SK-N-SH treated with all-trans-retinoic acid at 6 μM for 48 hours (cell line): ENCODE measurements at regions not wholly inside any gene's neighbourhood (a gene's known extent, or its start where the extent isn't known, plus 50 kb on each side); places are given as distances from the start of the nearest gene placed in this dataset.

Experiments
- ATAC-seq: fragments of 200-7000 bp; cut with Tn5 transposase; 3 replicates; pipeline ENCODE4 v1.9.1; 2020; ENCODE audit warnings: mild to moderate bottlenecking, moderate library complexity
- ARNTL ChIP-seq: fragments of 450-650 bp; formaldehyde crosslinking; IDR thresholded peaks from 2 replicates; pipeline ENCODE4 v1.5.0; 2020; ENCODE audit warnings: low read depth, mild to moderate bottlenecking, moderate library complexity, borderline replicate concordance
- BACH2 ChIP-seq: fragments of 250-450 bp; sonication (Bioruptor Pico); IDR thresholded peaks from 2 replicates; pipeline ENCODE4 v1.9.0; 2021; ENCODE audit warnings: mild to moderate bottlenecking, borderline replicate concordance
- CREB5 ChIP-seq: fragments of 250-450 bp; sonication (Bioruptor Pico); IDR thresholded peaks from 2 replicates; pipeline ENCODE4 v1.5.1; 2020; ENCODE audit warnings: low read depth, mild to moderate bottlenecking, moderate library complexity
- CSDC2 ChIP-seq: fragments of 250-450 bp; sonication (Bioruptor Pico); IDR thresholded peaks from 2 replicates; pipeline ENCODE4 v1.5.0; 2020; ENCODE audit warnings: mild to moderate bottlenecking, moderate library complexity
- CSRNP3 ChIP-seq: fragments of 250-450 bp; sonication (Bioruptor Pico); IDR thresholded peaks from 2 replicates; pipeline ENCODE4 v1.5.1; 2021; ENCODE audit warnings: mild to moderate bottlenecking, moderate library complexity
- GLIS3 ChIP-seq: fragments of 250-450 bp; sonication (Bioruptor Pico); IDR thresholded peaks from 2 replicates; pipeline ENCODE4 v1.5.0; 2020; ENCODE audit warnings: mild to moderate bottlenecking, moderate library complexity
- ISL1 ChIP-seq: fragments of 250-450 bp; sonication (Bioruptor Pico); IDR thresholded peaks from 2 replicates; pipeline ENCODE4 v2.1.2; 2022; ENCODE audit warnings: mild to moderate bottlenecking, moderate library complexity
- OSR1 ChIP-seq: fragments of 250-450 bp; sonication (Bioruptor Pico); IDR thresholded peaks from 2 replicates; pipeline ENCODE4 v1.8.0; 2022; ENCODE audit warnings: moderate library complexity, mild to moderate bottlenecking, inconsistent platforms
- PATZ1 ChIP-seq: fragments of 250-450 bp; sonication (Bioruptor Pico); IDR thresholded peaks from 2 replicates; pipeline ENCODE4 v1.8.0; 2020; ENCODE audit warnings: mild to moderate bottlenecking, moderate library complexity, borderline replicate concordance
- POU6F1 ChIP-seq: fragments of 250-450 bp; sonication (Bioruptor Pico); IDR thresholded peaks from 2 replicates; pipeline ENCODE4 v1.8.0; 2021; ENCODE audit warnings: low read depth, mild to moderate bottlenecking, moderate library complexity, borderline replicate concordance
- RARB ChIP-seq: fragments of 250-450 bp; sonication (Bioruptor Pico); IDR thresholded peaks from 2 replicates; pipeline ENCODE4 v1.8.0; 2021; ENCODE audit warnings: mild to moderate bottlenecking, moderate library complexity
- SNAI2 ChIP-seq: fragments of 250-450 bp; sonication (Bioruptor Pico); IDR thresholded peaks from 2 replicates; pipeline ENCODE4 v1.5.0; 2020; ENCODE audit warnings: mild to moderate bottlenecking, moderate library complexity
- TCF4 ChIP-seq: fragments of 250-450 bp; sonication (Bioruptor Pico); IDR thresholded peaks from 2 replicates; pipeline ENCODE4 v1.8.0; 2021; ENCODE audit warnings: mild to moderate bottlenecking, moderate library complexity, borderline replicate concordance
- TOX ChIP-seq: fragments of 250-450 bp; sonication (Bioruptor Pico); IDR thresholded peaks from 2 replicates; pipeline ENCODE4 v1.8.0; 2021; ENCODE audit warnings: mild to moderate bottlenecking, moderate library complexity, borderline replicate concordance
- TSHZ2 ChIP-seq: fragments of 250-450 bp; sonication (Bioruptor Pico); IDR thresholded peaks from 2 replicates; pipeline ENCODE4 v1.5.0; 2020; ENCODE audit warnings: mild to moderate bottlenecking, moderate library complexity
- ZC3H10 ChIP-seq: fragments of 250-450 bp; sonication (Bioruptor Pico); IDR thresholded peaks from 2 replicates; pipeline ENCODE4 v1.5.1; 2021; ENCODE audit warnings: mild to moderate bottlenecking, moderate library complexity
- ZFP3 ChIP-seq: fragments of 250-450 bp; sonication (Bioruptor Pico); IDR thresholded peaks from 2 replicates; pipeline ENCODE4 v1.5.0; 2020; ENCODE audit warnings: mild to moderate bottlenecking, moderate library complexity
- ZNF565 ChIP-seq: fragments of 450-650 bp; formaldehyde crosslinking; conservative IDR thresholded peaks from 2 replicates; pipeline ENCODE4 v1.5.0; 2020; ENCODE audit warnings: low read depth, mild to moderate bottlenecking, moderate library complexity
- ZNF70 ChIP-seq: fragments of 450-650 bp; formaldehyde crosslinking; IDR thresholded peaks from 2 replicates; pipeline ENCODE4 v1.5.0; 2020; ENCODE audit warnings: mild to moderate bottlenecking, moderate library complexity
- ZNF8 ChIP-seq: fragments of 450-650 bp; formaldehyde crosslinking; IDR thresholded peaks from 2 replicates; pipeline ENCODE4 v1.5.0; 2020; ENCODE audit warnings: mild to moderate bottlenecking, moderate library complexity

GRCh38 chr10:131638049-131638879, 262.5 kb upstream of the PPP2R2D start:
- TF ChIP-seq CSRNP3 (no peak), ZC3H10 (CRISPR knock-in tag) (no peak), RARB (CRISPR knock-in tag) (no peak), TSHZ2 (CRISPR knock-in tag) (no peak), CSDC2 (CRISPR knock-in tag) (no peak), OSR1 (CRISPR knock-in tag) (no peak), SNAI2 (CRISPR knock-in tag) (no peak), TOX (CRISPR knock-in tag) (no peak), ZNF565 (CRISPR knock-in tag) (no peak), ZNF8 (no peak), GLIS3 (CRISPR knock-in tag) (no peak), ISL1 (CRISPR knock-in tag) (no peak), ZFP3 (no peak), BACH2 (no peak), CREB5 (CRISPR knock-in tag) (no peak), ARNTL (no peak), TCF4 (CRISPR knock-in tag) (no peak), ZNF70 (no peak), POU6F1 (CRISPR knock-in tag) (no peak), PATZ1 (CRISPR knock-in tag) (no peak)
- TF ChIP-seq, all 23 proteins: peak for 0
- no peak for ATAC-seq

GRCh38 chr10:131638880-131639278, 261.9 kb upstream of the PPP2R2D start:
- no peak for ATAC-seq

More at GRCh38 chr10:131638880-131639278, 261.9 kb upstream of the PPP2R2D start:
- no peak for TF ChIP-seq CSDC2 (CRISPR knock-in tag)
- TF ChIP-seq CREB5 (CRISPR knock-in tag), result no peak
- TF ChIP-seq ARNTL, result no peak
- no peak for TF ChIP-seq POU6F1 (CRISPR knock-in tag)
